CD4-positive, alpha-beta T cell treated with Interleukin-2 at 100 ng/mL for 4 hours (primary cell): ENCODE measurements at regions not wholly inside any gene's neighbourhood (a gene's known extent, or its start where the extent isn't known, plus 50 kb on each side); places are given as distances from the start of the nearest gene placed in this dataset.
"Not testable (repeated sequence)": the region's sequence is repeated elsewhere in the genome, so short reads cannot be mapped to it uniquely, and the experiment has no call there.

Source experiments
- DNase-seq: peaks from one replicate; pipeline ENCODE4 v3.0.0-alpha.2; 2020; ENCODE audit warnings: low spot score

DNA sequence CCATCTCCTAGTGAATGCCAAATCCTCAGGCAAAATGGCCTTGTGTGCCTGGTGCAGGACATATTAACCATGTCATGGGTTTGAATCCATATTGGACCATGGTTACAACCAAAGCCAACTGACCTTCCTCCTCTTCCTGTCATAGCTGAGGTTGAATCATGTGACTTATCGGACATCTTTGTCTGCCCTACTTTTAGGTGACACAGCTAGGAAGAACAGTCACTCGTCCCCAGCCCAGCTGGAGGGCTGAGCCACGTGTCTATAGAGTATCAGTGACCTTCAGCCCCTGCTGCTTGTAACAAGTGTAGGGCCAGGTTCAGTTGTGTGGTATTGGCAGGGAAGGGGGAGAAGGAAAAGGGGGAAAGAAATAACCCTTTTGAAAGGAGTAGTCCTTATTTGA, 225.2 kb downstream of the KTN1 start:
- DNase-seq = no peak

DNA sequence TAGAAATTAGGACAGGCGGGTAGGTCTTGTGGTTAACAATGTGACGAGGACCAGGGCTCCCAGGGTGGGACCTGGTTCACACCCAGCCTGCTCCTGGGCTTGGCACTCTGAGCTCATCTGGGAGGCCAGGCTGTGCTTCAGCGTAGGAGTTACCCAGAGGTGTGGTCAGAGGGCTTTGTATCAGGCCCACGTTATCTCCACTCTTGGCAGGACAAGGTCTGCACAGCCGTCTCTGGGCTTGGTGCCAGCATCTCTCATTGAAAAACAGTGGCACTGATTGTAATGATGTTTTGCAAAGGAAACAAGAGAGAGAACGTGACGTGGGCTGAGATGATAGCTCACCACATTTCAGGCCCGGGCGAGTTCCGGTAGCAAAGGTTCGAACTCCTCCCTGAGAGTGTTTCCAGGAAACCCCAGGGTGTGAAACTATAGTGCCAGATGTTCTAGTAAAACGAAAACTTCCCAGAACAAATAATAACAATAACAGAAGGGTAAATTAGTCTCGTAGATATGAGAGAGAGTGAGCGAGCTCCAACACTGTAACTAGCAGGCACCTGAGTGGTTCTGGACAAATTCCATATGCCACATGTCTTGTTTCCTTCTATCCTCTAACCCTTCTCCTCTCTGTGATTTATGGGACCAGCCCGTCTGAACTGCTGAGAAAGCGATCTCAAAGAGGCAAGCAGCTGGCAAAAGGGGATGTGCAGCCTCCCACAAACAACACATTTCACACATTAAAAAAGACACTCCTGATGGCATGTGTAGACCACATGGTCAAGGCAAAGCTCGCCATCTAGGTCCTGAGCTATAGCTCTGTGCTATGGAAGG, 227.3 kb downstream of the KTN1 start:
- peak; percentile 84 for DNase-seq

DNA sequence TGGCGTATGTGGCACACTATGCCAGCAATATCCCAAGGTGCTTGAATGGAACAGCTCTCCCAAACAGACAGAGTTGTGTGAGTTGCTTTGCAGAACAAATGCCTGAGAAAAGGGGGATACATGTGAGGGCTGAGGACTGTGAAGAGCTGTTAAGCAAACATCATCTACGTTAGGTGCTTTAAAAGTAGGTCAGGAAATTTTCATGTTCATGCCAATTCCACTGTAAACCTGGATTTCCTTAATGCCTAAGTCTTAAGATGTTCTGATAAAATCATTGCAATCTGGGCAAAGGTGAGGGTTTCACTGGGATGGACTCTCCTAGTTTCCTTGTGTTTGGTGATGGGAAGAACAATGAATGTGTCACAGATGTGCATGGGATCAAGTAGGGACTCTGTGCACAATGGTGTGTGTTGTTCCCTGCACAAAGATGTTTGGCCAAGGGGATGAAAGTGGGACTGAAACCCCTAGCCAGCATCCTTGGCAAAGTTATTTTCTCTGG, 227.9 kb downstream of the KTN1 start:
- no peak for DNase-seq

DNA sequence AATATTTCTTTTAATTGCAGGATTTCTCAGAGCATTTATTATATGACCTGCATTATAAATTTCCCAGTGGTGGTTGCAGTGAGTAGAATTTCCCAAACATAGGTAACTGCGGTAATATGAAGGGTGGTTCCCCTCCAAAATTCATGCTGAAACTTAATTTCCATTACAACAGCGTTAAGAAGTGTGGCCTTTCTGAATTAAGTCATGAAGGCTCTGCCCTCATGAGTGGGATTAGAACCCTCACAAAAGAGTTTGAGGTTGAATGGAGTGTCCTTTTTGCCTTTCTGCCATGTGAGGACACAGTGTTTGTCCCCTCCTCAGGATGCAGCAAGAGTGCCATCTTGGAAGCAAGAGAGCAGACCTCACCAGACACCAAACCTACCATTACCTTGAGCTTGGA, 233.6 kb downstream of the KTN1 start:
- DNase-seq = no peak

DNA sequence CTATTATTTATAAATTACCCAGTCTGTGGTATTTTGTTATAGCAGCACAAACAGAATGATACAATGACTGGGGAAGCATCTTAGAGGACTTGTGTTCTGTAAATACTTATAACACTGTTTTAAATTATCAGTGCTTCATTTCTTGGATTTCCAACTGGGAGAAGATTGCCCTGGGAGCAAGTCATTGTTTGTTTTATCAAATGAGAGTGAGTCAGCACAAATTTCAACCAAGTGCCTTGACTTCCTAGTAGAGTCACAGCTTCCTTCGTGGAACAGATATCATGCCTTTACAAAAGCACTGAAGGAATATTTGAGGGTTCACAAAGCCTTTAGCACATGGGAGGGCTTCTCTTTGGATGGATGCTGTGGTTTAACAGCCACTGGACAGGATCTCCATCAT, 234.1 kb downstream of the KTN1 start:
- no peak for DNase-seq

DNA sequence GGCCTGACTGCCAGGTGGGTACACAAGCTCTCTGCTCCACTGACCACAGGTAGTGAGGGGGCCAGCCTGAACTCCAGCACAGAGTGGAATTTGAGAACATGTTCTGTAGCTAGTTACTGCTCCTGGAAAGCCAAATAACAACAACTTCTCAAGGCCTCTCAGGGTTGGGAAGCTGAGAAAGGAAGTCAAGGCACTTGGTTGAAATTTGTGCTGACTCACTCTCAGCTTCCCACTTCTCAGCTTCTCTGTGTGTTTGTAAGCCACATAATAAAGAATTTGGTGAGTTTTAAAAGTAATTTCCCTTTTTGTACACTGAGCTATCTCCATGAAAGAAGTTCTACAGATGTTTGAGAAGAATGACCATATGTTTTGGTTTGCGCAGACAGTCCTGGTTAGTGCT, 234.9 kb downstream of the KTN1 start:
- DNase-seq = no peak

DNA sequence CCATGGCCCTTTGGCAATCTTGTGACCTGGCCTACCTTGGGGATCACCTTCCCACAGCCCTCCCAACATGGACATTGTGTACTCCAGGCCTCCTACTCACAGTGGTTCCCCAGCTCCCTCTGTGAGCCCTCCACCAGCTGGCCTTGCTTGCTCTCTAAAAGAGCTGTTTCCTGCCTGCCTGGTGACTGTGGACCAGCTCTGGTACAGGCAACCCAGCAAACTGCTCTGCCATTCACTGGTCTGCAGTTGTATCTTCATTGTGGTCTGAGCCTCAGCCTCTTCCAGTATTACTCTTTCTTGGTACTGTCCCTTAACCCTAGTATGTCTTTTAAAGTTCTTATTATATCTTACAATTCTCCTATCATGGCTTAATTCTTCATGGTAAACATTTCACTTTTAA, 236.2 kb downstream of the KTN1 start:
- no peak for DNase-seq

DNA sequence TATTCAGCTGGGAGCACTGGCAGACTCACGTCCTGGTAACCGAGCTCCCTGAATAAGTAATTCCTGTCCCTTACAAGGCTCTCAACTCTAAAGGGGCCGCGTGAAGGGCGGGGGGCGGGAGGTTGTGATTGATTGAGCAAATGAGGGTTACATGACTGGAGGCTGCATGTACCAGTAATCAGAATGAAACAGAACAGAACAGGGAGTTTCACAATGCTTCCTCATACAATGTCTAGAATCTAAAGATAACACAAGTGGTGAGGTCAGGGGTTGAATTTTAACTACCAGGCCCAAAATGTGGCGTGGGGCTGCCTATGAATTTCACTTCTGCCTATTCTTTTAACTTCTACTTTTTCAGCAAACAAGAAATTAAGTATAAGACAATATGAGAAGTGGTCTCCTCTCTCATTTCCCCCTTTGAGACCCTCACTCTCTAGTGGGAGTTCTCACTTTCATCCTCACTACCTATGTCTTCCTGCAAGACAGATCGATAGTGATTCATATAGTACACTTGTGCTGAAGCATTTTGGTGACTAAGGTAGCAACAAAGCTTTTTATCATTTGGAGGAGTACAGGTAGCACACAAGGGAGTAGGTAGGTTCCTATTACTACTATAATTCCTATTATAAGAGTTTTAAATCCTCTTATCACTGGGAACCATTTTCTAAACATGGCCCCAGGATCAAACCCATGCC, 239.8 kb downstream of the KTN1 start:
- no peak for DNase-seq

DNA sequence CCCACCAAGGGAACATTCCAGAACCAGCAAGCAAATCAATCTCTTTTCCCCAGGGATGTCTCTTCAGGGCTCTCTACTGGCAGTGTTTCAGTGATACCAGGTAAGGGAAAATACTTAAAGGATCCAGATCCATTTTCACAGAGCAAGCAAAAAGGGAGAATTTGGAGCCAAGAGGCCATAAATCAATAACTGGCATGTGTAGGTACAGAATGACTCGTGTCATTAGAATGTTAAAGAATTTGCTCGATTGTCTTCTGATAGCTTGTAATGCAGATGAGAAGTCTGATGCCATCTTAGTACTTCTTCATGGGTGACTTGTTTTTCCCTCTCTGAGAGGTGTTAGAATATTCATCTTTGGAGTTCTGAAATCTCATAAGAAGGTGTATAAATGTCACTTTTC, 242.9 kb downstream of the KTN1 start:
- no peak for DNase-seq

DNA sequence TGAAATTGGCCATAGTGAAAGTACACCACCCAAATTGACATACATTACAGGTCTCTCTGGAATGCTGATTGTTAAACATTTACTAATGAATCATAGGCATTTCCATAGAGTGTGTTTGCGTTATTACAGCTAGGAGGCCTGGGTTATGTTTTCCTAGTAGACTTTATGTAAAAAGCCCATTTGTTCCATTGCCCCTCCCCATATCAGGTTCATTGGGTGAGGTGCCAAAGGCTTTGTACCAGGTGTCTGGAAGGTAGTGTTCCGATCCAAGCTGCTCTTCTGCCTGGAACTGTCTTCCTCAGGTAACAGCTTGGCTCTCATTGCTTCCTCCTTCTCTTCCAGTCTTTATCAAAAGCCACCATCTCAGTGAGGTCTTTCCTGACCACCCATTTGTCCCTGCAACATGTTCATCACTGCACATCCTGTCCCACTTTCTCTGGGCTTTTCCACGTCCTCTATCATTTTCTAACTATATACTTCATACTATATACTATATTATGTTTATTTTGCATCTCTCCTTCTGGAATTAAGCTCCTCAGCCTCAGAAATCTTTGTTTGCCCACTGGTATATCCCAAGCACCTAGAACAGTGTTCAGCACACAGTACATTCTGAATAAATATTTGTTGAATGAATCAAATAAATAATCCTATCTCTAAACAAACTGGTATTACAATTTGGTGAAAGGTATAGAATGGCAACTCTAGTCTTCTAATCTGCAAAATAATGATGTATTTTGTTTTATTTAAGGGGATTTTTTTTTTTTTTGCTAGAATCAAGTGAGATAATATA, 252.3 kb downstream of the KTN1 start:
- no peak for DNase-seq

DNA sequence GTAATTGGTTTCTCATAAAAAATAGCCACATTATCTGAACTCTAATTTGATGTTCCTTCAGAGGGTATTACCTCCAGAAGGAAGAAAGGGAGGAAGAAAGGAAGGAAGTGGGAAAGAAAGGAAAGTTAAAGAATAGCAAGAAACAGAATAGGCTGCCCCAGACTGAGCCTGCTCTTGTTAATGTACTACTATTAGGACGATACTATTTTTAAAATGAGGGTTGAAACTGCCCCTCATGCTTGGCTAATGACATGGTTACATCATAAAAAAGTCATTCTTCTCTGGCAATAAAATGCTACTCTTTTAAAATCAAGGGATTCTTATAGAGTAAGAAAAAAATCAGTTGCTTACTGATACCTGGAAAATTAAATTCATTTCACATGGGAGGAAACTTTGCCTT, 253.0 kb downstream of the KTN1 start:
- DNase-seq = no peak

DNA sequence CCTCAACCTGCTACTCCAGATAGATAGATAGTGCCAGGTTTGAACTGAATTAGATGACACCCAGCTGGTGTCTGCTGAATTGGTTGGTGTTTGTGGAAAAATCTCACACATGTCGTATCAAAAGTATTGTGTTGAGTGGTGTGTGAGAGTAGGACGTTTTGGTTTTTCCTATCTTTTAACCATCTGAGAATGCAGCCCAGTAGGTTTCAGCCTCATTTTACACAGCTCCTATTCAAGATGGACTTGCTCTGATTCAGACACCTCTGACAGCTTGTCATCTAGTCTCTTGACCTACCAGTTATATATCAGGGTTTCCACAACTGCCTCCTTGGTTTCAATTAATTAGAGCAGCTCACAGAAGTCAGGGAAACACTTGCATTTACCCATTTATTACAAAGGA, 254.4 kb downstream of the KTN1 start:
- no peak for DNase-seq

DNA sequence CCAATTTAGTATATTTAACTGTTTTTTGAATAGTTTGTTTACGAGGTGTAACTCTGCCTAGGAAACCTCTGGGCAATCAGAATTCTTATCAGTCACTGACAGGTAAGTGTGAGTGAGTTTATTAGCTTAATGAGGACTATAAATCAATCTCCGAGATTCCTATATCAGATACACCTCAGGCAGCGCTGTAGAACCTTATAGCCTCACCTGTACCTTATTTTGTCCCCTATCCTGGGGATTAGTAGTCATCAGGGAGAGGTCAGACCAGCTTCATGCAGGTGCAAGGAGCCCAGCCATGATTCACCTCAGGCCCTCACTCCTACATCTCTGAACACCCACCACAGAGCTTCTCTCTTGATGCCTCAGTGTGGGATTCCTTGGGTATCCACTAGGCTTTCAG, 256.0 kb downstream of the KTN1 start:
- DNase-seq = no peak

DNA sequence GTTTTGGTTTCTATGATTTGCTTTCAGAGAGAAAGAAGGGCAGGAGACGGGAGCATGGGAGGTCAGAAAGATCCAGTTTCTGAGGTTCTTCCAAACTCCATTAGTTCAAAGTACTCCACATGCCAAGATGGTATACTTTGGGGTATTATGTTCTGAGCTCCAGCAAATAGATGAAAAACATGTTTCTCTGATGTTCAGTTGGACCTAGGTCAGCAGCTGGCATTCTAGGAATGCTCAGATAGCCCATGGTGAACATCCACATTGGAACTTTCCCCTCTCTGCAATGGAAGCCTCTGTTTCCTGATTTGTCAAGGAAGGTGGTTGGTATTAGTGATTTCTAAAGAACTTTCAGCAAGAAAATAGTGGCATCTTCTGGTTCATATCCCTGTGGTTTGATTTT, 257.5 kb downstream of the KTN1 start:
- no peak for DNase-seq

DNA sequence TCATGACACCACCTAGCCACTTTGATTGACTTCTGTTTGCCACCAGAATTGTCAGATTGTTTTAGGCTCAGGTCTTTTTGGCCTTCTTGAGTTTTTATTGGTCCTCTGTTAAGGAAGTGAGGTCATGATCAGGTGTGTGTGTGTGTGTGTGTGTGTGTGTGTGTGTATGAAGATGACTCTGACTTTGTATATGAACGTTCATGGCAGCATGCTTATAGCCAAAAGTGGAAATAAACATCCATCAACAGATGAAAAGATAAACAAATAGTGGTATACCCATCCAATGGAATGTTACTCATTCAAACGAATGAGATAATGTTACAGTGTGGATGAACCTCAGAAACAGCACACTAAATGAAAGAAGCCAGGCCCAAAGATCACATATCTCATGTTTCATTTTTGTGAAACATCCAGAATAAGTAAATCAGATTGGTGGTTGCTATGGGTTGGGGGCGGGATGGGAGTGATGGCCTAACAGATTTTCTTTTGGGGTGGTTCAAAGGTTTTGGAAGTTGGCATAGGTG, 258.6 kb downstream of the KTN1 start:
- DNase-seq = no peak

DNA sequence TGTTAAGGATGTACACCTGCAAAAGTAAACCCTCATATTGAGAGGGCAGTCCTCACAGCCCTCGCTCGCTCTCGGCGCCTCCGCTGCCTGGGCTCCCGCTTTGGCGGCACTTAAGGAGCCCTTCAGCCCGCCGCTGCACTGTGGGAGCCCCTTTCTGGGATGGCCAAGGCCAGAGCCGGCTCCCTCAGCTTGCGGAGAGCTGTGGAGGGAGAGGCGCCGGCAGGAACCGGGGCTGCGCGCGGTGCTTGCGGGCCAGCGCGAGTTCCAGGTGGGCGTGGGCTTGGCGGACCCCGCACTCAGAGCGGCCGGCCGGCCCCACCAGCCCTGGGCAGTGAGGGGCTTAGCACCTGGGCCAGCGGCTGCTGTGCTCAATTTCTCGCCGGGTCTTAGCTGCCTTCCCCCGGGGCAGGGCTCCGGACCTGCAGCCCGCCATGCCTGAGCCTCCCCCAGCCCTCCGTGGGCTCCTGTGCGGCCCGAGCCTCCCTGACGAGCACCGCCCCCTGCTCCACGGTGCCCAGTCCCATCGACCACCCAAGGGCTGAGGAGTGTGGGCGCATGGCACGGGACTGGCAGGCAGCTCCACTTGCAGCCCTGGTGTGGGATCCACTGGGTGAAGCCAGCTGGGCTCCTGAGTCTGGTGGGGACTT, 259.4 kb downstream of the KTN1 start:
- DNase-seq = not testable (repeated sequence)

DNA sequence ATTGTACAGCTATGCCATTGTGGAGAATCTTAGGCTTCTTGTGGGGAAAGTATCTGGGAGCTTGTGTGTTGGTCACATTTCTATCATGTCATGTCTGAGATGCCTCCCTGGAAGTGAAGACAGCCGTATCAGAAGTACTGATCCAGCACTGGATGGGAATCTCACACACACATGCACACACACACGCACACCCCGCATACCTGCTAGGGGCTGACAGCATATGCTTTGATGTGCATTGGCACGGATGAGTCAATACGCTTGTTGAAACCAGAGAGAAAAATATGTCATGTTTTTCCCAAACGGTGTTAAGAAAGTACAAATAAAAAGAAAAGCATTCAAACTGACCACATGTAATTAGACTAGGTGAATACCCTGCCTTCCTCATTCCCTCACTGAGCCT, 260.8 kb downstream of the KTN1 start:
- no peak for DNase-seq

DNA sequence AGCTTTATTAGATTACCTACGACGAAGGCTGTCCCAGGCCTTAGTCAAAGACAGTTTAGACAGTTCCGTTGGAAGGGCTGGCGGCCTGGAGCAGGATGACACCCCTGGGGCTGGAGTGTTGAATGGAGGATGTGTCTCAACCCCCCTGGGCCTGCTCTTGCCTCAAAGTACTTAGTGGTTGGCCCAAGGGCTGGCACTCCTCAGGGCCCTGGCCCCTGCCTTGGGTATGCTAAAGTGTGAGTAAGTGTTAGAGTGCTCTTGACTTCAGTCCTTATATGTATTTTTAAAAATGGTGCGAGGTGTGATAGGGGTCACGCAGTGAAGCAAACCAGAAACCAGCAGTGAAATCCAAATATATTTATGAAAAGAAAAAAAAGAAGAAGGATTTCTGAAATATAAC, 261.6 kb downstream of the KTN1 start:
- DNase-seq = no peak

DNA sequence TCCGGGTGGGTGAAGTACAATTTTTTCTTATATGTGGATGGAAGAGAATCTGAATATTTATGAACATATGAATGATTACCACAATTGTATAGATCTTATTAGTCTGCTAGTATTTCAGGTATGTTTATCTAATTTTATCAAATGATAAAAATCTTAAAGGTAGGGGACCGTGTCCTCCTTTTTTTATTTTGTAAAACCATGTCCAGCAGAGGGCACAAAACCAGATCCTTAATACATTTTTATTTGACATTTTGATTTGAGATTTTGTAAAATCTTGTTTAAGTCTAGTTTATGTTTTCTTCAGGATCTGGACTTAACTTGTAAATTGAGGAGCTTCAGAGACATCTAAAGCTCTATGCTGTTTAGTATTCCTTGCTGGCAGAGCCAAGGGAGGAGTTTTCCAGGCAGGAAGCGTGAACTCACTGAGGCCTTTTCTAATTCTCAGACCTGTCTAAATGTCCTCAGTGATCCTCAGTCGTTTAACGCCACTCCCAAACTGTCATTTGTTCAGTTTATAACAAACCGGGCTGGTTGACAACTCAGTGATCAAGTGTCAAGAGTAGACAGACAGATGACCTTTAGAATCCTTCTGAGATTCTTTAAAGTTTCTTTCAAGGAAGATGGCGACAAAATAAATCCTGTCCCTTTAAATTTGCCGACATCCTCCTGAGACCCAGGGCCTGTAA, 263.9 kb downstream of the KTN1 start:
- DNase-seq = no peak

DNA sequence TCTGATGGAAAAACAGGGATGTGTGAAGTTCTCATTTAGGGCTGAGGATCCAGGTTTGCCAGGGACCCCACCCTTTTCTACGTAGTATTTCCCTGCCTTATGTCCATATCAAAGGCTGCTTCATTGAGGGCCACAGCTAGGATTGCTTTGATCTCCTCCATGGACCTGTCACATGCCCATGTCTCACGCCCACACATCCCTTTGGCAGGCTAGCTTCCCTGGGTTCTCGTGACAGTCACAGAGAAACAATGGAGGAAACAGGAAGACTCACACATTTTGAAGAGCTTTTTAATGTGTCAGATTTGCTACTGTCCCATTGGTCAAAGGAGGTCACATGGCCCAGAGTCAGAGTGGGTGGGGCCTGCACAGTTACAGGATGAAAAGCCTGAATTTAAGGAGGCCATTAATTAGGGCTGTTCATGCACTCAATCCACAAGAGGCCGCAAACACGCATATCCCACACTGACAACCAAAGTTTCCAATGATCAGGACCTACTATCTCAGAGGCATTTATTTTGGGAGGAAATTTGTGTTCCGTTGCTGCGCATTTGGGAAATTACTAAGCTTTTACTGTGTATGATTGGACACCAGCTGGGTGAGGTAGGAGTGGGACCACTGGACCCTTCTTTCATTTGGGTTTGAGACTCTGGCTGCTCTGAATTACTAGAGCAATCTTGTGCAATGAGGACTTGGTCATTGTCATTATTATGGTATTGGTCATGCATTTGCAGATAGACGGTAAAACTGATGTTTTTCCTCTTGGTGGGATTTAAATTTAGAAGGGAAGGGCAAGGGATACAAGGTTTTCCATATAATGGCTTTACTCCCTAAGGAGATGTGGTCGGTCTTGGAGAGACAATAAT, 266.2 kb downstream of the KTN1 start:
- DNase-seq = no peak
